OCI-LY1 (cell line): ENCODE measurements at regions not wholly inside any gene's neighbourhood (a gene's known extent, or its start where the extent isn't known, plus 50 kb on each side); places are given as distances from the start of the nearest gene placed in this dataset.

Experiments
- H2AFZ ChIP-seq: fragments of 200-600 bp; sonication (generic), shearing (Covaris generic); 2 replicates; pipeline ENCODE4 v1.6.0; 2014; ENCODE audit warnings: antibody characterized with exemption, mild to moderate bottlenecking, low read length
- H3F3A ChIP-seq: fragments of 200-600 bp; sonication (generic), shearing (Covaris generic); 2 replicates; pipeline ENCODE4 v1.6.0; 2014; ENCODE audit warnings: mild to moderate bottlenecking, antibody characterized with exemption, low read length, moderate library complexity; ENCODE audit not compliant: insufficient read depth
- H3K27ac ChIP-seq: fragments of 200-600 bp; sonication (generic); 2 replicates; pipeline ENCODE4 v1.5.1; 2014; ENCODE audit warnings: low read length, mixed run types, mild to moderate bottlenecking, low read depth; ENCODE audit not compliant: poor library complexity, severe bottlenecking
- H3K27me3 ChIP-seq: fragments of 200-600 bp; sonication (generic); 2 replicates; pipeline ENCODE4 v1.6.0; 2014; ENCODE audit warnings: antibody characterized with exemption, mild to moderate bottlenecking, low read length, moderate library complexity; ENCODE audit not compliant: insufficient read depth
- H3K36me3 ChIP-seq: fragments of 200-600 bp; sonication (generic); 2 replicates; pipeline ENCODE4 v1.6.1; 2014; ENCODE audit warnings: mild to moderate bottlenecking, antibody characterized with exemption, low read length, moderate library complexity, mixed read lengths; ENCODE audit not compliant: insufficient read depth
- H3K4me1 ChIP-seq: fragments of 200-600 bp; sonication (generic); 2 replicates; pipeline ENCODE4 v1.5.1; 2014; ENCODE audit warnings: mild to moderate bottlenecking, low read length, moderate library complexity; ENCODE audit not compliant: insufficient read depth, severe bottlenecking
- H3K4me2 ChIP-seq: fragments of 200-600 bp; sonication (generic), shearing (Covaris generic); 2 replicates; pipeline ENCODE4 v1.6.1; 2014; ENCODE audit warnings: low read length
- H3K4me3 ChIP-seq: fragments of 200-600 bp; sonication (generic); 2 replicates; pipeline ENCODE4 v1.5.1; 2014; ENCODE audit warnings: low read length, low read depth, mild to moderate bottlenecking, mixed read lengths; ENCODE audit not compliant: poor library complexity, severe bottlenecking
- H3K79me2 ChIP-seq: fragments of 200-600 bp; shearing (Covaris generic); 2 replicates; pipeline ENCODE4 v1.6.1; 2016; ENCODE audit warnings: mixed run types, low read length, mixed read lengths; ENCODE audit not compliant: insufficient read depth
- H3K9ac ChIP-seq: fragments of 200-600 bp; sonication (generic), shearing (Covaris generic); 2 replicates; pipeline ENCODE4 v1.6.1; 2014; ENCODE audit warnings: mild to moderate bottlenecking, low read length, mixed read lengths
- H3K9me2 ChIP-seq: fragments of 200-600 bp; sonication (generic), shearing (Covaris generic); 2 replicates; pipeline ENCODE4 v1.6.1; 2014; ENCODE audit warnings: low read depth, mild to moderate bottlenecking, low read length, mixed read lengths
- H3K9me3 ChIP-seq: fragments of 200-600 bp; shearing (Covaris generic); 2 replicates; pipeline ENCODE4 v1.6.1; 2014; ENCODE audit warnings: low read length, mixed read lengths
- H4K20me1 ChIP-seq: fragments of 200-600 bp; sonication (generic), shearing (Covaris generic); 2 replicates; pipeline ENCODE4 v1.6.0; 2016; ENCODE audit warnings: mild to moderate bottlenecking, low read length; ENCODE audit not compliant: insufficient read depth
- EZH2 ChIP-seq: fragments of 200-600 bp; sonication (generic), shearing (Covaris generic); IDR thresholded peaks from 2 replicates; pipeline ENCODE4 v1.8.0; 2017; ENCODE audit warnings: borderline replicate concordance, mixed run types, mild to moderate bottlenecking, antibody characterized with exemption, low read length, moderate library complexity, mixed read lengths
- TF ChIP-seq, protein P1 (sequence below): fragments of 200-600 bp; sonication (generic), shearing (Covaris generic); IDR thresholded peaks from 2 replicates; pipeline ENCODE4 v1.5.1; 2017; ENCODE audit warnings: mild to moderate bottlenecking, antibody characterized with exemption, low read length, moderate library complexity, mixed read lengths

DNA sequence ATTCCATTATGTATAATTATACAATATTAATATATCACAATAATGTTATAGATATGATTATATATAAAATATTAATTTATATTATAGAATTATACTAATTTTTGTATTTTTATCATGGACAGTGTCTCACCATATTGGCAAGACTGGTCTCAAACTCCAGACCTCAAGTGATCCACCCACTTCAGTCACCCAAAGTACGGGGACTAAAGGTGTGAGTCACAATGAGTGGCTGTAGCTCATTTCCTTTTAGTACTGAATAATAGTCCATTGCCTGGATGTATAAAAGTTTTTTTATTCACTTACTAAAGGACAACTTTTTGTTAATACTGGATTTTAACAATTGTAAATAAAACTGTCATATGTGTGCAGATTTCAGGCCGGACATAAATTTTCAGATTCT, 417.6 kb upstream of the LINC00305 start:
- TF ChIP-seq, protein P1, sequence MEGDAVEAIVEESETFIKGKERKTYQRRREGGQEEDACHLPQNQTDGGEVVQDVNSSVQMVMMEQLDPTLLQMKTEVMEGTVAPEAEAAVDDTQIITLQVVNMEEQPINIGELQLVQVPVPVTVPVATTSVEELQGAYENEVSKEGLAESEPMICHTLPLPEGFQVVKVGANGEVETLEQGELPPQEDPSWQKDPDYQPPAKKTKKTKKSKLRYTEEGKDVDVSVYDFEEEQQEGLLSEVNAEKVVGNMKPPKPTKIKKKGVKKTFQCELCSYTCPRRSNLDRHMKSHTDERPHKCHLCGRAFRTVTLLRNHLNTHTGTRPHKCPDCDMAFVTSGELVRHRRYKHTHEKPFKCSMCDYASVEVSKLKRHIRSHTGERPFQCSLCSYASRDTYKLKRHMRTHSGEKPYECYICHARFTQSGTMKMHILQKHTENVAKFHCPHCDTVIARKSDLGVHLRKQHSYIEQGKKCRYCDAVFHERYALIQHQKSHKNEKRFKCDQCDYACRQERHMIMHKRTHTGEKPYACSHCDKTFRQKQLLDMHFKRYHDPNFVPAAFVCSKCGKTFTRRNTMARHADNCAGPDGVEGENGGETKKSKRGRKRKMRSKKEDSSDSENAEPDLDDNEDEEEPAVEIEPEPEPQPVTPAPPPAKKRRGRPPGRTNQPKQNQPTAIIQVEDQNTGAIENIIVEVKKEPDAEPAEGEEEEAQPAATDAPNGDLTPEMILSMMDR = no peak
- no peak for TF ChIP-seq EZH2

DNA sequence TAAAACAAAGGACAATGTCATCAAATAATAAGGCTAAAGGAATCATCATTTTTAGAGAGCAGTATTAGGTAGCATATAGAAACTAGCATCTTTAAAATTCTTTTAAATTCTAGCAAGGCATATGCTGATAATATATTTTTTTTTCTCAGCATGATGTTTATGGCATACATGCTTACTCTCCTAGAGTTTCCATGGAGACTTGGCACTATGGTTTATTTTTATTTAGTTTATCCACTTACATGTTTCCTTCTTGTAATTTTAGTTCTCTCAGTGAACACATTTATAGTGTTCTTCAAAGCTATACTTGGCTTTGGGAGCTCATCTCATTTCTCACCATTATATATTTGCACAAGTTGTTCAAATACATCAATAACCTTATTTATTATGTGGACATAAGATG, 413.8 kb upstream of the LINC00305 start:
- Histone ChIP-seq H3K4me1 (no peaks in the 10 kb centered on the region), H3K4me3 (no peak overlapping the region), H2AFZ (no peak overlapping the region), H3K36me3 (no peaks in the 10 kb centered on the region), H3K4me2 (no peak overlapping the region), H3K27me3 (no peaks in the 10 kb centered on the region), H3F3A (no peaks in the 10 kb centered on the region), H4K20me1 (no peaks in the 10 kb centered on the region), H3K9ac (no peak overlapping the region), H3K79me2 (no peaks in the 10 kb centered on the region), H3K9me2 (no peaks in the 10 kb centered on the region), H3K9me3 (no peaks in the 10 kb centered on the region), H3K27ac (no peak overlapping the region)
- TF ChIP-seq, protein P1 = no peak
- TF ChIP-seq EZH2 = no peak

More for the DNA sequence above, 417.6 kb upstream of the LINC00305 start:
- H3K27ac ChIP-seq = no peak overlapping the region
- no peak overlapping the region for H3K9ac ChIP-seq
- no peaks in the 10 kb centered on the region for H3K9me3 ChIP-seq
- H3K79me2 ChIP-seq = no peaks in the 10 kb centered on the region
- H3K4me1 ChIP-seq = no peaks in the 10 kb centered on the region
- H3K4me2 ChIP-seq = no peak overlapping the region
- H2AFZ ChIP-seq = no peak overlapping the region
- H4K20me1 ChIP-seq = no peaks in the 10 kb centered on the region
- H3K4me3 ChIP-seq = no peak overlapping the region
- no peaks in the 10 kb centered on the region for H3F3A ChIP-seq
- no peaks in the 10 kb centered on the region for H3K27me3 ChIP-seq
- no peaks in the 10 kb centered on the region for H3K36me3 ChIP-seq
- H3K9me2 ChIP-seq = no peaks in the 10 kb centered on the region

DNA sequence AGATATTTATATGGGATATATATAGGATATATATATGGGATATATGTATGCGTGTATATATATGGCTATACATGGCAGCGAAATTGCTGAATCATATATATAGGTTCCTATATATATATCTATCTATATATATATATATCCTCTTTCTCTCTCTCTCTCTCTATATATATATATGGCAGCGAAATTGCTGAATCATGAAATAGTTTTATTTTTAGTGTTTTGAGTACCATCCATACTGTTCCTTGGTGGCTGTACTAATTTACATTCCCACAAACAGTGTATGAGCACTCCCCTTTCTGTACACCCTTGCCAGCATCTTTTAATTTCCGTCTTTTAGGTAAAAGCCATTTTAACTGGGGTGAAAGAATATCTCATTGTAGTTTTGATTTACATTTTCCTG, 397.6 kb upstream of the LINC00305 start:
- no peaks in the 10 kb centered on the region for H3K79me2 ChIP-seq
- H3F3A ChIP-seq = no peaks in the 10 kb centered on the region
- no peak for TF ChIP-seq EZH2
- TF ChIP-seq, protein P1 = no peak
- no peak overlapping the region for H3K4me2 ChIP-seq
- no peak overlapping the region for H3K27ac ChIP-seq
- H3K27me3 ChIP-seq = no peaks in the 10 kb centered on the region
- H4K20me1 ChIP-seq = no peaks in the 10 kb centered on the region
- H3K9me2 ChIP-seq = no peaks in the 10 kb centered on the region
- no peak overlapping the region for H3K4me3 ChIP-seq
- H3K9ac ChIP-seq = no peak overlapping the region
- no peak overlapping the region for H2AFZ ChIP-seq
- no peaks in the 10 kb centered on the region for H3K36me3 ChIP-seq
- no peaks in the 10 kb centered on the region for H3K4me1 ChIP-seq
- H3K9me3 ChIP-seq = no peaks in the 10 kb centered on the region
